Endothelial cell (in vitro differentiated cells): ENCODE measurements at regions not wholly inside any gene's neighbourhood (a gene's known extent, or its start where the extent isn't known, plus 50 kb on each side); places are given as distances from the start of the nearest gene placed in this dataset.
"Not testable (repeated sequence)": the region's sequence is repeated elsewhere in the genome, so short reads cannot be mapped to it uniquely, and the experiment has no call there.

Source experiments
- DNase-seq: peaks from one replicate; pipeline ENCODE4 v3.0.0; 2021; ENCODE audit warnings: low spot score
- H3K27ac Mint-ChIP-seq: one replicate; pipeline ENCODE4 v1.8.0; 2021; ENCODE audit warnings: mixed read lengths, inconsistent platforms; ENCODE audit not compliant: unreplicated experiment
- H3K27me3 Mint-ChIP-seq: one replicate; pipeline ENCODE4 v1.8.0; 2021; ENCODE audit warnings: mild to moderate bottlenecking, moderate library complexity, mixed read lengths, inconsistent platforms; ENCODE audit not compliant: unreplicated experiment
- H3K36me3 Mint-ChIP-seq: one replicate; pipeline ENCODE4 v1.8.0; 2021; ENCODE audit warnings: mild to moderate bottlenecking, low read depth, mixed read lengths, inconsistent platforms; ENCODE audit not compliant: unreplicated experiment
- H3K4me1 Mint-ChIP-seq: one replicate; pipeline ENCODE4 v1.8.0; 2021; ENCODE audit warnings: mild to moderate bottlenecking, mixed read lengths, inconsistent platforms; ENCODE audit not compliant: unreplicated experiment
- H3K4me3 Mint-ChIP-seq: one replicate; pipeline ENCODE4 v1.8.0; 2021; ENCODE audit warnings: mild to moderate bottlenecking, mixed read lengths, inconsistent platforms; ENCODE audit not compliant: unreplicated experiment
- H3K9me3 Mint-ChIP-seq: one replicate; pipeline ENCODE4 v1.8.0; 2021; ENCODE audit warnings: mixed read lengths, inconsistent platforms; ENCODE audit not compliant: unreplicated experiment
- CTCF ChIP-seq: fragments of 200-600 bp; sonication (generic); IDR thresholded peaks from one replicate; pipeline ENCODE4 v1.5.0; 2021; ENCODE audit warnings: antibody characterized with exemption; ENCODE audit not compliant: unreplicated experiment

- H3K4me3 Mint-ChIP-seq, result no peak overlapping the region
- H3K36me3 Mint-ChIP-seq, result no peaks in the 10 kb centered on the region
- TF ChIP-seq CTCF, result no peak
- no peaks in the 10 kb centered on the region for H3K9me3 Mint-ChIP-seq
- no peak for DNase-seq
- no peaks in the 10 kb centered on the region for H3K27me3 Mint-ChIP-seq
- H3K27ac Mint-ChIP-seq, result no peak overlapping the region
- H3K4me1 Mint-ChIP-seq, result no peaks in the 10 kb centered on the region
Measured at GRCh38 chr4:159697322-159698283, 594.7 kb downstream of the RAPGEF2 start.

GRCh38 chr4:159698336-159698735 is 595.5 kb downstream of the RAPGEF2 start:
- Mint-ChIP-seq H3K36me3 (no peaks in the 10 kb centered on the region), H3K4me1 (no peaks in the 10 kb centered on the region), H3K4me3 (no peak overlapping the region), H3K9me3 (no peaks in the 10 kb centered on the region), H3K27me3 (no peaks in the 10 kb centered on the region), H3K27ac (no peak overlapping the region)
- no peak for TF ChIP-seq CTCF
- no peak for DNase-seq

GRCh38 chr4:159702200-159702599 is 599.3 kb downstream of the RAPGEF2 start:
- Mint-ChIP-seq H3K27me3 (no peaks in the 10 kb centered on the region), H3K4me1 (no peaks in the 10 kb centered on the region), H3K27ac (no peak overlapping the region), H3K9me3 (no peaks in the 10 kb centered on the region), H3K4me3 (no peak overlapping the region), H3K36me3 (no peaks in the 10 kb centered on the region)
- TF ChIP-seq CTCF, result no peak
- no peak for DNase-seq

GRCh38 chr4:159705334-159705733 is 602.5 kb downstream of the RAPGEF2 start:
- no peak overlapping the region for H3K27ac Mint-ChIP-seq
- no peak for TF ChIP-seq CTCF
- no peak for DNase-seq
- H3K4me3 Mint-ChIP-seq, result no peak overlapping the region
- peaks cover 4% of the 10 kb centered on the region for H3K4me1 Mint-ChIP-seq
- H3K9me3 Mint-ChIP-seq, result no peaks in the 10 kb centered on the region
- H3K27me3 Mint-ChIP-seq, result no peaks in the 10 kb centered on the region
- H3K36me3 Mint-ChIP-seq, result no peaks in the 10 kb centered on the region

- H3K27me3 Mint-ChIP-seq, result no peaks in the 10 kb centered on the region
- H3K4me1 Mint-ChIP-seq, result peaks cover 4% of the 10 kb centered on the region
- DNase-seq, result no peak
- no peak for TF ChIP-seq CTCF
- H3K9me3 Mint-ChIP-seq, result no peaks in the 10 kb centered on the region
- H3K27ac Mint-ChIP-seq, result no peak overlapping the region
- no peaks in the 10 kb centered on the region for H3K36me3 Mint-ChIP-seq
- H3K4me3 Mint-ChIP-seq, result no peak overlapping the region
Measured at GRCh38 chr4:159706704-159707103, 603.8 kb downstream of the RAPGEF2 start.

GRCh38 chr4:159715180-159715579 is 612.3 kb downstream of the RAPGEF2 start:
- not testable (repeated sequence) for DNase-seq, H3K27me3 Mint-ChIP-seq, H3K4me1 Mint-ChIP-seq, H3K27ac Mint-ChIP-seq, H3K9me3 Mint-ChIP-seq, H3K36me3 Mint-ChIP-seq, H3K4me3 Mint-ChIP-seq
